H1 (cell line): ENCODE measurements at regions not wholly inside any gene's neighbourhood (a gene's known extent, or its start where the extent isn't known, plus 50 kb on each side); places are given as distances from the start of the nearest gene placed in this dataset.

ENCODE experiments used
- CTCF ChIA-PET: fragments of 300-600 bp; sonication (Branson Sonifier 250); formaldehyde crosslinking; loops from one replicate; lab custom pipeline; 2021; ENCODE audit not compliant: partially characterized antibody; lab: Charles Lee
- POLR2A ChIA-PET: fragments of 300-600 bp; sonication (Branson Sonifier 250); formaldehyde crosslinking; loops from one replicate; lab custom pipeline; 2021; ENCODE audit warnings: inconsistent platforms; ENCODE audit not compliant: partially characterized antibody; lab: Charles Lee
- DNase-seq, 2 experiments: peaks; one replicate each; pipeline versions ENCODE4 v3.0.0 to v3.0.0-alpha.2; 2010 to 2022; ENCODE audit warnings: low spot score in 2 of 2, low read depth in 1 of 2, mixed read lengths in 1 of 2
- FAIRE-seq: peaks from 2 replicates; lab custom pipeline; 2011; peaks lifted over from hg19 to GRCh38; lab: Jason Lieb, UNC
- H2AFZ ChIP-seq: 2 replicates; pipeline ENCODE4 v1.8.1; 2012; ENCODE audit warnings: low read length, inconsistent platforms
- H2AK5ac ChIP-seq: 2 replicates; pipeline ENCODE4 v1.6.1; 2013; ENCODE audit warnings: low read depth, low read length
- H2BK120ac ChIP-seq: replicated peaks from 2 replicates; pipeline ENCODE3; 2013; ENCODE audit warnings: low read depth, low read length, inconsistent platforms
- H2BK12ac ChIP-seq: 2 replicates; pipeline ENCODE4 v1.6.1; 2013; ENCODE audit warnings: low read depth, low read length
- H2BK15ac ChIP-seq: 2 replicates; pipeline ENCODE4 v1.6.1; 2013; ENCODE audit warnings: low read length
- H2BK20ac ChIP-seq: 2 replicates; pipeline ENCODE4 v1.6.1; 2013; ENCODE audit warnings: low read length
- H2BK5ac ChIP-seq: 2 replicates; pipeline ENCODE4 v1.6.1; 2013; ENCODE audit warnings: low read depth, low read length
- H3K14ac ChIP-seq: 2 replicates; pipeline ENCODE4 v1.6.1; 2013; ENCODE audit warnings: inconsistent platforms; ENCODE audit not compliant: insufficient read length
- H3K18ac ChIP-seq: 2 replicates; pipeline ENCODE4 v1.6.1; 2013; ENCODE audit warnings: low read length; ENCODE audit errors: extremely low read depth
- H3K23ac ChIP-seq: 2 replicates; pipeline ENCODE4 v1.6.1; 2013; ENCODE audit warnings: inconsistent platforms; ENCODE audit not compliant: insufficient read length
- H3K23me2 ChIP-seq: 2 replicates; pipeline ENCODE4 v1.6.1; 2013; ENCODE audit warnings: low read depth, low read length
- H3K27ac ChIP-seq: 2 replicates; pipeline ENCODE4 v1.6.1; 2011; ENCODE audit warnings: low read depth, low read length, inconsistent platforms
- H3K27me3 ChIP-seq, 4 experiments: replicated peaks in 1 of 4; 1 replicate in 1 of 4; 2 replicates in 3 of 4; pipeline versions ENCODE4 v1.6.1 to v1.8.1; 2011 to 2013; ENCODE audit warnings: low read length in 3 of 4, mild to moderate bottlenecking in 3 of 4, inconsistent platforms in 2 of 4, mixed read lengths in 2 of 4, moderate library complexity in 1 of 4; ENCODE audit not compliant: control insufficient read depth in 3 of 4, insufficient read depth in 3 of 4; ENCODE audit errors: extremely low read depth in 1 of 4
- H3K36me3 ChIP-seq, 4 experiments: 2 replicates each; pipeline versions ENCODE4 v1.6.1 to v1.8.1; 2011 to 2013; ENCODE audit warnings: mild to moderate bottlenecking in 4 of 4, low read length in 3 of 4, moderate library complexity in 2 of 4, control low read depth in 1 of 4, inconsistent platforms in 1 of 4; ENCODE audit not compliant: insufficient read depth in 4 of 4, control insufficient read depth in 2 of 4
- H3K4ac ChIP-seq: replicated peaks from 2 replicates; pipeline ENCODE3; 2013; ENCODE audit warnings: low read length, low read depth, mixed read lengths, inconsistent platforms; ENCODE audit not compliant: insufficient read length
- H3K4me1 ChIP-seq, 4 experiments: replicated peaks in 1 of 4; 1 replicate in 1 of 4; 2 replicates in 3 of 4; pipeline versions ENCODE4 v1.6.1 to v1.8.1; 2011 to 2013; ENCODE audit warnings: low read length in 3 of 4, inconsistent platforms in 2 of 4, mixed read lengths in 1 of 4; ENCODE audit not compliant: insufficient read depth in 4 of 4, control insufficient read depth in 3 of 4
- H3K4me2 ChIP-seq, 2 experiments: 2 replicates each; pipeline versions ENCODE4 v1.6.1 to v1.8.1; 2011 to 2013; ENCODE audit warnings: low read depth in 2 of 2, low read length in 2 of 2, control low read depth in 1 of 2, inconsistent platforms in 1 of 2, mild to moderate bottlenecking in 1 of 2; ENCODE audit not compliant: insufficient read depth in 1 of 2
- H3K4me3 ChIP-seq, 4 experiments: fragments of 200-600, 300-600 bp in 1 of 4; sonication (generic), shearing (Covaris generic), sonication (Bioruptor Twin) in 1 of 4; 2 replicates each; pipeline versions ENCODE4 v1.5.1 to v1.8.1; 2011 to 2016; ENCODE audit warnings: low read length in 4 of 4, low read depth in 3 of 4, control low read depth in 2 of 4, inconsistent platforms in 2 of 4, mild to moderate bottlenecking in 2 of 4, mixed read lengths in 1 of 4, moderate library complexity in 1 of 4; ENCODE audit not compliant: insufficient read depth in 2 of 4; ENCODE audit errors: extremely low read depth in 1 of 4
- H3K56ac ChIP-seq: replicated peaks from 2 replicates; pipeline ENCODE3; 2013; ENCODE audit warnings: low read depth, mild to moderate bottlenecking, mixed read lengths, low read length, inconsistent platforms; ENCODE audit not compliant: insufficient read length
- H3K79me1 ChIP-seq: 2 replicates; pipeline ENCODE4 v1.6.1; 2013; ENCODE audit warnings: low read depth, low read length, control low read depth
- H3K79me2 ChIP-seq, 2 experiments: 2 replicates each; pipeline versions ENCODE4 v1.6.1 to v1.8.1; 2012 to 2013; ENCODE audit warnings: low read length in 2 of 2, mild to moderate bottlenecking in 2 of 2, inconsistent platforms in 1 of 2; ENCODE audit not compliant: insufficient read depth in 2 of 2, control insufficient read depth in 1 of 2
- H3K9ac ChIP-seq, 4 experiments: replicated peaks in 1 of 4; 1 replicate in 1 of 4; 2 replicates in 3 of 4; pipeline versions ENCODE4 v1.6.1 to v1.8.1; 2011 to 2013; ENCODE audit warnings: low read depth in 3 of 4, low read length in 3 of 4, control low read depth in 2 of 4, mild to moderate bottlenecking in 2 of 4, moderate library complexity in 2 of 4, inconsistent platforms in 1 of 4; ENCODE audit errors: extremely low read depth in 1 of 4
- H3K9me3 ChIP-seq, 2 experiments: 2 replicates each; pipeline versions ENCODE4 v1.6.1 to v1.8.1; 2012 to 2013; ENCODE audit warnings: mild to moderate bottlenecking in 2 of 2, moderate library complexity in 2 of 2, control low read depth in 1 of 2, inconsistent platforms in 1 of 2, low read depth in 1 of 2, low read length in 1 of 2, mixed read lengths in 1 of 2; ENCODE audit not compliant: insufficient read depth in 2 of 2
- H4K20me1 ChIP-seq, 2 experiments: replicated peaks in 1 of 2; 2 replicates each; pipeline versions ENCODE3 to v1.8.1; 2011 to 2013; ENCODE audit warnings: inconsistent platforms in 2 of 2, low read length in 2 of 2, mild to moderate bottlenecking in 1 of 2; ENCODE audit not compliant: insufficient read depth in 2 of 2, control insufficient read depth in 1 of 2
- H4K5ac ChIP-seq: 2 replicates; pipeline ENCODE4 v1.6.1; 2013; ENCODE audit warnings: low read length, low read depth, mixed read lengths, inconsistent platforms; ENCODE audit not compliant: insufficient read length
- H4K8ac ChIP-seq: 2 replicates; pipeline ENCODE4 v1.8.0; 2013; ENCODE audit warnings: mild to moderate bottlenecking, moderate library complexity, low read length, inconsistent platforms; ENCODE audit not compliant: insufficient read depth; ENCODE audit errors: extremely low read depth
- H4K91ac ChIP-seq: replicated peaks from 2 replicates; pipeline ENCODE3; 2013; ENCODE audit warnings: low read length, mixed read lengths, inconsistent platforms; ENCODE audit not compliant: insufficient read length
- CBX8 ChIP-seq: fragments of 300-800, 300-1000 bp; sonication (generic); IDR thresholded peaks from 2 replicates; pipeline ENCODE4 v1.7.1; 2016; ENCODE audit warnings: low read depth, low read length, borderline replicate concordance
- CREB1 ChIP-seq: IDR thresholded peaks from 2 replicates; pipeline ENCODE4 v1.6.1; 2012; ENCODE audit warnings: inconsistent platforms
- EZH2 ChIP-seq: fragments of 200-600 bp; sonication (generic); IDR thresholded peaks from 2 replicates; pipeline ENCODE4 v1.7.1; 2012; ENCODE audit warnings: low read depth, mild to moderate bottlenecking, moderate library complexity, low read length, inconsistent platforms; ENCODE audit not compliant: severe bottlenecking
- GTF2F1 ChIP-seq: IDR thresholded peaks from 2 replicates; pipeline ENCODE4 v1.6.1; 2012; ENCODE audit warnings: low read depth, low read length, improper control_type of control experiment, borderline replicate concordance
- HDAC6 ChIP-seq: IDR thresholded peaks from one replicate; pipeline ENCODE4 v1.7.1; 2012; ENCODE audit warnings: low read depth, mild to moderate bottlenecking, inconsistent platforms, low read length, moderate library complexity
- KDM1A ChIP-seq: fragments of 200-600, 300-600 bp; sonication (generic); IDR thresholded peaks from 2 replicates; pipeline ENCODE4 v1.7.1; 2016; ENCODE audit warnings: mild to moderate bottlenecking, low read length, borderline replicate concordance
- KDM4A ChIP-seq: IDR thresholded peaks from one replicate; pipeline ENCODE4 v1.7.1; 2012; ENCODE audit warnings: low read depth, mild to moderate bottlenecking, moderate library complexity, low read length, inconsistent platforms; ENCODE audit not compliant: severe bottlenecking
- POU5F1 ChIP-seq: IDR thresholded peaks from 2 replicates; pipeline ENCODE4 v1.6.1; 2011; ENCODE audit warnings: low read depth, mild to moderate bottlenecking, low read length, moderate library complexity
- RFX5 ChIP-seq: IDR thresholded peaks from 2 replicates; pipeline ENCODE4 v1.6.1; 2011; ENCODE audit warnings: low read depth, low read length, improper control_type of control experiment, borderline replicate concordance
- RNF2 ChIP-seq: fragments of 200-900, 300-1000 bp; sonication (generic); IDR thresholded peaks from 2 replicates; pipeline ENCODE4 v1.7.1; 2016; ENCODE audit warnings: borderline replicate concordance, low read depth, mild to moderate bottlenecking, antibody characterized with exemption, low read length; ENCODE audit not compliant: poor library complexity, severe bottlenecking; ENCODE audit errors: missing control alignments
- ZNF274 ChIP-seq: IDR thresholded peaks from 2 replicates; pipeline ENCODE4 v1.7.0; 2012; ENCODE audit warnings: low read length, borderline replicate concordance; ENCODE audit errors: extremely low read depth
- WGBS, 2 experiments: shearing (Covaris generic) in 1 of 2; methylation state at CpG; one replicate each; pipeline versions ENCODE4 v1.1.6 to v1.1.7; 2013 to 2015; ENCODE audit warnings: low lambda C conversion rate in 2 of 2, mixed read lengths in 2 of 2, inconsistent platforms in 1 of 2, low coverage in 1 of 2, missing lambda C conversion rate in 1 of 2; ENCODE audit not compliant: insufficient replicate concordance in 2 of 2, insufficient coverage in 1 of 2, insufficient read length in 1 of 2; ENCODE audit errors: extremely low coverage in 1 of 2, missing lambda C conversion rate in 1 of 2; 5-methylcytosine and 5-hydroxymethylcytosine counted together
- TF ChIP-seq, protein P1 (sequence below), 3 experiments: IDR thresholded peaks; 1 replicate in 2 of 3; 2 replicates in 1 of 3; pipeline versions ENCODE4 v1.5.1 to v1.6.1; 2011; ENCODE audit warnings: low read length in 3 of 3, mild to moderate bottlenecking in 3 of 3, inconsistent platforms in 2 of 3, low read depth in 1 of 3, moderate library complexity in 1 of 3; ENCODE audit not compliant: insufficient read depth in 1 of 3; ENCODE audit errors: control extremely low read depth in 1 of 3

DNA sequence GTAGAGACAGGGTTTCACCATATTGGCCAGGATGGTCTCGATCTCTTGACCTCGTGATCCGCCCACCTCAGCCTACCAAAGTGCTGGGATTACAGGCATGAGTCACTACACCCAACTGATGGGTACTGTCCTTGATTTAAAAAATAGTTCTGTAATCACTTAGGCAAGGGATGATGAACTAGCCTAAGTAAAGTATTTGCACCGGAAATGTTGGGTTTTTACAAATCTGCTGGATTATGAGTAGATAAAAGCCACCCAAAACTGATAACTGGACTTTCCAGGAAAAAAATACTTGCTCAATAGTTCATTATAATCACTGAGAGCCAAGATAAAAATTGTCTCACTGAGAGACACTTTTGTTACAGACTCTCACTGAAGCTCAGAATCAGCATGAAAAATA, 218.0 kb downstream of the WNT5A start:
- H3K23ac ChIP-seq = no peak overlapping the region
- no peaks in the 10 kb centered on the region for H3K23me2 ChIP-seq
- no peak overlapping the region for H3K9ac ChIP-seq
- no peak overlapping the region for H3K18ac ChIP-seq
- no peak overlapping the region for H3K4me3 ChIP-seq
- H4K91ac ChIP-seq = no peak overlapping the region
- no peaks in the 10 kb centered on the region for H3K27me3 ChIP-seq
- H3K4ac ChIP-seq = no peak overlapping the region
- no peak overlapping the region for H2BK20ac ChIP-seq
- ChIA-PET POLR2A (no interaction called here), CTCF (no interaction called here)
- no peak overlapping the region for H2AK5ac ChIP-seq
- peaks cover 0 to 5% (median 2%) of the 10 kb centered on the region in 4 experiments; a peak in 3 of 7 replicates for H3K4me1 ChIP-seq
- no peak overlapping the region for H3K14ac ChIP-seq
- H4K5ac ChIP-seq = no peak overlapping the region
- no peaks in the 10 kb centered on the region for H3K79me1 ChIP-seq
- no peak overlapping the region for H2BK5ac ChIP-seq
- no peak overlapping the region for H4K8ac ChIP-seq
- no peaks in the 10 kb centered on the region for H3K79me2 ChIP-seq
- no peak overlapping the region for H3K4me2 ChIP-seq
- WGBS, 2 experiments = 95% methylated on average over 4 of the region's 4 CpGs; no CpG with 5 or more reads in 1 of the 2 experiments
- DNase-seq (no peak), FAIRE-seq (no peak)
- H2AFZ ChIP-seq = no peak overlapping the region
- no peak overlapping the region for H2BK15ac ChIP-seq
- no peak overlapping the region for H3K27ac ChIP-seq
- no peaks in the 10 kb centered on the region for H3K36me3 ChIP-seq
- no peak overlapping the region for H3K56ac ChIP-seq
- no peak overlapping the region for H2BK12ac ChIP-seq
- H4K20me1 ChIP-seq = no peaks in the 10 kb centered on the region
- no peaks in the 10 kb centered on the region for H3K9me3 ChIP-seq
- no peak overlapping the region for H2BK120ac ChIP-seq
- TF ChIP-seq CBX8 (no peak), KDM4A (no peak), POU5F1 (no peak), HDAC6 (no peak), EZH2 (no peak), CREB1 (no peak), ZNF274 (no peak), RNF2 (no peak), RFX5 (no peak), KDM1A (no peak), GTF2F1 (no peak)
- TF ChIP-seq, protein P1, sequence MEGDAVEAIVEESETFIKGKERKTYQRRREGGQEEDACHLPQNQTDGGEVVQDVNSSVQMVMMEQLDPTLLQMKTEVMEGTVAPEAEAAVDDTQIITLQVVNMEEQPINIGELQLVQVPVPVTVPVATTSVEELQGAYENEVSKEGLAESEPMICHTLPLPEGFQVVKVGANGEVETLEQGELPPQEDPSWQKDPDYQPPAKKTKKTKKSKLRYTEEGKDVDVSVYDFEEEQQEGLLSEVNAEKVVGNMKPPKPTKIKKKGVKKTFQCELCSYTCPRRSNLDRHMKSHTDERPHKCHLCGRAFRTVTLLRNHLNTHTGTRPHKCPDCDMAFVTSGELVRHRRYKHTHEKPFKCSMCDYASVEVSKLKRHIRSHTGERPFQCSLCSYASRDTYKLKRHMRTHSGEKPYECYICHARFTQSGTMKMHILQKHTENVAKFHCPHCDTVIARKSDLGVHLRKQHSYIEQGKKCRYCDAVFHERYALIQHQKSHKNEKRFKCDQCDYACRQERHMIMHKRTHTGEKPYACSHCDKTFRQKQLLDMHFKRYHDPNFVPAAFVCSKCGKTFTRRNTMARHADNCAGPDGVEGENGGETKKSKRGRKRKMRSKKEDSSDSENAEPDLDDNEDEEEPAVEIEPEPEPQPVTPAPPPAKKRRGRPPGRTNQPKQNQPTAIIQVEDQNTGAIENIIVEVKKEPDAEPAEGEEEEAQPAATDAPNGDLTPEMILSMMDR (IDR thresholded peaks at IDR 0.05; ENCODE audit: control extremely low read depth in 1 of 3, insufficient read depth in 1 of 3, low read depth in 1 of 3, low read length in 3 of 3) = no peak
